RWPE1 (cell line): ENCODE measurements at regions not wholly inside any gene's neighbourhood (a gene's known extent, or its start where the extent isn't known, plus 50 kb on each side); places are given as distances from the start of the nearest gene placed in this dataset.

Source experiments
- CTCF ChIA-PET: fragments of 350-600 bp; sonication (Branson Sonifier 250); formaldehyde crosslinking; extraction: SDS; loops from one replicate; lab custom pipeline; 2021; lab: Yijun Ruan, JAX
- POLR2A ChIA-PET: fragments of 400-600 bp; formaldehyde crosslinking; extraction: SDS; loops from one replicate; lab custom pipeline; 2020; ENCODE audit warnings: antibody characterized with exemption; ENCODE audit not compliant: low non-redundant PET; lab: Yijun Ruan, JAX
- DNase-seq: peaks from one replicate; pipeline ENCODE4 v3.0.0; 2012; ENCODE audit warnings: low spot score
- H3K27ac ChIP-seq: fragments of 450-650 bp; 2 replicates; pipeline ENCODE4 v1.5.1; 2017
- TF ChIP-seq, protein P1 (sequence below): fragments of 450-650 bp; conservative IDR thresholded peaks from 2 replicates; pipeline ENCODE4 v1.5.1; 2017; ENCODE audit warnings: low read depth, mild to moderate bottlenecking

DNA sequence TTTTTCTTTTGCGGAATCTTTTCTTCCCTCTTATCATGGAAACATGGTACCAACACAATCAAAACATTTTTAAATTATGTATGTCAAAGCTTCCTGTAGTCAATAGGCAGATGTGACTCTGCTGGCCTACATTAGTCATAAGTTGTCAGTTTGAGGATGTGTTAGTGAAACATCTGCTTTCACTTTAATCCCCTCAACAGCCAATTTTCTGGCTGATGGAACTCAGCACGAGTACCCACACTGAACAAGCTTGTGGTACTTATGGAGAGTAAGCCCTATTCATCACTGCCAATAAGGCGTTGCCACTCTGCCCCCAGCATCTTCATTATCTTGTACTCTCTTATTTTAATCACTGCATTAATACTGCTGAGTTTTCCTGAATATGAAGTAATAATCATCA lies 1034.4 kb downstream of the CDH9 start:
- POLR2A ChIA-PET, result no interaction called here
- TF ChIP-seq, protein P1, sequence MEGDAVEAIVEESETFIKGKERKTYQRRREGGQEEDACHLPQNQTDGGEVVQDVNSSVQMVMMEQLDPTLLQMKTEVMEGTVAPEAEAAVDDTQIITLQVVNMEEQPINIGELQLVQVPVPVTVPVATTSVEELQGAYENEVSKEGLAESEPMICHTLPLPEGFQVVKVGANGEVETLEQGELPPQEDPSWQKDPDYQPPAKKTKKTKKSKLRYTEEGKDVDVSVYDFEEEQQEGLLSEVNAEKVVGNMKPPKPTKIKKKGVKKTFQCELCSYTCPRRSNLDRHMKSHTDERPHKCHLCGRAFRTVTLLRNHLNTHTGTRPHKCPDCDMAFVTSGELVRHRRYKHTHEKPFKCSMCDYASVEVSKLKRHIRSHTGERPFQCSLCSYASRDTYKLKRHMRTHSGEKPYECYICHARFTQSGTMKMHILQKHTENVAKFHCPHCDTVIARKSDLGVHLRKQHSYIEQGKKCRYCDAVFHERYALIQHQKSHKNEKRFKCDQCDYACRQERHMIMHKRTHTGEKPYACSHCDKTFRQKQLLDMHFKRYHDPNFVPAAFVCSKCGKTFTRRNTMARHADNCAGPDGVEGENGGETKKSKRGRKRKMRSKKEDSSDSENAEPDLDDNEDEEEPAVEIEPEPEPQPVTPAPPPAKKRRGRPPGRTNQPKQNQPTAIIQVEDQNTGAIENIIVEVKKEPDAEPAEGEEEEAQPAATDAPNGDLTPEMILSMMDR, result no peak
- H3K27ac ChIP-seq, result no peak overlapping the region
- CTCF ChIA-PET, result no interaction called here
- no peak for DNase-seq

- CTCF ChIA-PET, result no interaction called here
- DNase-seq, result no peak
- POLR2A ChIA-PET, result no interaction called here
- TF ChIP-seq, protein P1, result no peak
- H3K27ac ChIP-seq, result no peak overlapping the region
Measured at GRCh38 chr5:25995209-25995608, 1043.2 kb downstream of the CDH9 start.

- CTCF ChIA-PET, result interaction anchor here (0.6 to 0.7 kb wide), 2 partner anchors 69 to 103 kb away, joined by 3 to 4 read pairs; no protein-coding TSS in a partner anchor
- no peak for DNase-seq
- TF ChIP-seq, protein P1, result no peak
- no peak overlapping the region for H3K27ac ChIP-seq
- POLR2A ChIA-PET, result no interaction called here
Measured at GRCh38 chr5:25993701-25994100, 1044.7 kb downstream of the CDH9 start.

DNA sequence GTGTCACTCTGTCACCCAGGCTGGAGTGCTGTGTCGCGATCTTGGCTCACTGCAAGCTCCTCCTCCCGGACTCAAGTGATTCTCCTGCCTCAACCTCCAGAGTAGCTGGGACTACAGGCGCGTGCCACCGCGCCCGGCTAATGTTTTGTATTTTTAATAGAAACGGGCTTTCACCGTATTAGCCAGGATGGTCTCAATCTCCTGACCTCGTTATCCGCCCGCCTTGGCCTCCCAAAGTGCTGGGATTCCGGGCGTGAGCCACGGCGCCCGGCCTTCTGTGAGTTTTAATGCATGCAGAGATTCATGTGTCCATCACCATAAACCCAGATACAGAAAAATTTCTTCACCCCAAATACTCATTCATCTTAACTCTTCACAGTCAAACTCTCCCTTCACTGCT lies 1046.7 kb downstream of the CDH9 start:
- no peak for DNase-seq
- ChIA-PET CTCF (no interaction called here), POLR2A (no interaction called here)
- H3K27ac ChIP-seq, result no peak overlapping the region
- TF ChIP-seq, protein P1, result no peak

DNA sequence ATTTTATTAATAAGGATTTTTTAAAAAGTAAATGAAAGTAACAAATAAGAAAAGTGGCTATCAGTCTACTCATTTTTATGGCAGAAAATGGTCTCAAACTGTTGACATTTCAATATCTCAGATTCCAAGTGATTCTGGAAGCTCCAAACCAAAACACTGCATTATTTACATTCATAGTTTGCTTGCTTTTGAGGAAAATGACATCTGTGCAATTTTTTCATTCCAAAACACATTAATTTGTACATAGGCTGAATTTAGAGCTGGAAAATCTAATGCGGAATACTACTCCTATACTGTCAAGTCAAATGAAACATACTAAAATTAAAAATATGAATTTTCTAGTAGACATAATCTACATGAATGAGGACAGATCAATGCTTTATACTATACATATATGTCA lies 1047.6 kb downstream of the CDH9 start:
- TF ChIP-seq, protein P1, result no peak
- CTCF ChIA-PET, result no interaction called here
- POLR2A ChIA-PET, result no interaction called here
- H3K27ac ChIP-seq, result no peak overlapping the region
- DNase-seq, result no peak

GRCh38 chr5:25979086-25979485 lies 1059.3 kb downstream of the CDH9 start:
- TF ChIP-seq, protein P1, result no peak
- ChIA-PET CTCF (interaction anchor here (0.7 kb wide), 1 partner anchor 292 kb away, joined by 7 read pairs; no protein-coding TSS in a partner anchor), POLR2A (no interaction called here)
- DNase-seq, result no peak
- H3K27ac ChIP-seq, result no peak overlapping the region
